B cell (primary cell): ENCODE measurements at regions not wholly inside any gene's neighbourhood (a gene's known extent, or its start where the extent isn't known, plus 50 kb on each side); places are given as distances from the start of the nearest gene placed in this dataset.

ENCODE experiments used
- ATAC-seq: fragments of 200-7000 bp; cut with Tn5 transposase; one replicate; pipeline ENCODE4 v1.10.0; 2021; ENCODE audit warnings: low read depth, mild to moderate bottlenecking, moderate number of reproducible peaks, moderate library complexity
- CTCF ChIA-PET: fragments of 350-600 bp; sonication (Branson Sonifier 250); formaldehyde crosslinking; loops from one replicate; lab custom pipeline; 2021; ENCODE audit warnings: antibody characterized with exemption, inconsistent platforms; lab: Charles Lee
- POLR2A ChIA-PET: fragments of 350-600 bp; sonication (Branson Sonifier 250); formaldehyde crosslinking; loops from one replicate; lab custom pipeline; 2021; ENCODE audit warnings: antibody characterized with exemption; lab: Charles Lee
- DNase-seq: peaks from one replicate; pipeline ENCODE4 v3.0.0; 2013
- H2AFZ ChIP-seq: 2 replicates; pipeline ENCODE4 v1.6.1; 2012; ENCODE audit warnings: mild to moderate bottlenecking, low read depth, low read length; ENCODE audit not compliant: insufficient read depth, poor library complexity, severe bottlenecking
- H3K27ac ChIP-seq, 2 donors: 1 replicate in 1 of 2; 2 replicates in 1 of 2; pipeline ENCODE4 v1.5.1; 2012 to 2013; ENCODE audit warnings: low read length in 2 of 2, mild to moderate bottlenecking in 2 of 2, moderate library complexity in 1 of 2
- H3K27me3 ChIP-seq, 4 experiments: fragments of 200-600 bp in 1 of 4; sonication (generic) in 1 of 4; replicated peaks in 1 of 4; 1 replicate in 2 of 4; 2 replicates in 2 of 4; pipeline versions ENCODE4 v1.6.1 to v1.7.0; 2013 to 2016; ENCODE audit warnings: low read length in 3 of 4, mild to moderate bottlenecking in 2 of 4, mixed read lengths in 1 of 4, moderate library complexity in 1 of 4; ENCODE audit not compliant: insufficient read depth in 4 of 4, control insufficient read depth in 3 of 4; ENCODE audit errors: control extremely low read depth in 1 of 4
- H3K36me3 ChIP-seq, 2 experiments: replicated peaks in 1 of 2; 1 replicate in 1 of 2; 2 replicates in 1 of 2; pipeline versions ENCODE4 v1.6.1 to v1.7.1; 2013; ENCODE audit warnings: low read length in 1 of 2; ENCODE audit not compliant: insufficient read depth in 2 of 2, control insufficient read depth in 1 of 2; ENCODE audit errors: control extremely low read depth in 1 of 2, extremely low read depth in 1 of 2
- H3K4me1 ChIP-seq, 2 donors: fragments of 200-600 bp in 1 of 2; sonication (generic) in 1 of 2; 1 replicate in 1 of 2; 2 replicates in 1 of 2; pipeline versions ENCODE4 v1.5.1 to v1.6.1; 2013 to 2017; ENCODE audit warnings: low read length in 2 of 2; ENCODE audit not compliant: control insufficient read depth in 2 of 2, insufficient read depth in 2 of 2
- H3K4me2 ChIP-seq: replicated peaks from 2 replicates; pipeline ENCODE3; 2012; ENCODE audit warnings: mild to moderate bottlenecking, low read depth, low read length; ENCODE audit not compliant: poor library complexity, severe bottlenecking
- H3K4me3 ChIP-seq, 5 experiments: fragments of 200-600 bp in 1 of 5; sonication (generic) in 1 of 5; 1 replicate in 3 of 5; 2 replicates in 2 of 5; pipeline versions ENCODE4 v1.5.1 to v1.7.0; 2011 to 2016; ENCODE audit warnings: low read length in 4 of 5, mild to moderate bottlenecking in 4 of 5, low read depth in 2 of 5, control low read depth in 1 of 5, moderate library complexity in 1 of 5; ENCODE audit not compliant: insufficient read depth in 1 of 5; ENCODE audit errors: control extremely low read depth in 1 of 5, extremely low read depth in 1 of 5
- H3K79me2 ChIP-seq: fragments of 200-600 bp; sonication (generic); one replicate; pipeline ENCODE4 v1.6.0; 2016; ENCODE audit warnings: low read length; ENCODE audit not compliant: control insufficient read depth, insufficient read depth
- H3K9ac ChIP-seq: fragments of 200-600 bp; sonication (generic); 2 replicates; pipeline ENCODE4 v1.6.1; 2017; ENCODE audit warnings: mild to moderate bottlenecking, low read length, moderate library complexity
- H3K9me3 ChIP-seq, 3 donors: one replicate each; pipeline versions ENCODE4 v1.6.1 to v1.7.1; 2013; ENCODE audit warnings: low read length in 2 of 3; ENCODE audit not compliant: control insufficient read depth in 2 of 3, insufficient read depth in 1 of 3; ENCODE audit errors: control extremely low read depth in 1 of 3
- H4K20me1 ChIP-seq: 2 replicates; pipeline ENCODE4 v1.6.0; 2012; ENCODE audit warnings: mild to moderate bottlenecking, low read length; ENCODE audit not compliant: insufficient read depth, control insufficient read depth, poor library complexity, severe bottlenecking
- H3K27ac Mint-ChIP-seq: one replicate; pipeline ENCODE4 v1.8.0; 2021; ENCODE audit warnings: mixed read lengths
- H3K27me3 Mint-ChIP-seq: one replicate; pipeline ENCODE4 v1.8.0; 2021; ENCODE audit warnings: mixed read lengths
- H3K4me1 Mint-ChIP-seq: one replicate; pipeline ENCODE4 v1.8.0; 2021; ENCODE audit warnings: mixed read lengths
- H3K4me3 Mint-ChIP-seq: one replicate; pipeline ENCODE4 v1.8.0; 2021; ENCODE audit warnings: mixed read lengths
- H3K9me3 Mint-ChIP-seq: one replicate; pipeline ENCODE4 v1.8.0; 2022; ENCODE audit warnings: mixed read lengths; ENCODE audit not compliant: insufficient read depth
- EZH2 ChIP-seq: IDR thresholded peaks from 2 replicates; pipeline ENCODE4 v1.6.1; 2012; ENCODE audit warnings: borderline replicate concordance, low read depth, mild to moderate bottlenecking, moderate library complexity, low read length; ENCODE audit not compliant: insufficient read depth, poor library complexity, severe bottlenecking
- WGBS: methylation state at CpG from one replicate; pipeline ENCODE4 v1.1.5; 2013; ENCODE audit warnings: missing lambda C conversion rate; ENCODE audit not compliant: insufficient coverage; 5-methylcytosine and 5-hydroxymethylcytosine counted together
- intact Hi-C: fragments of 100-400 bp; cut with micrococcal nuclease; formaldehyde crosslinking; loops from one replicate; pipeline ENCODE4 v1.10.0; 2022
- TF ChIP-seq, protein P1 (sequence below): fragments of 200-600 bp; IDR thresholded peaks from one replicate; pipeline ENCODE4 v1.8.0; 2022; ENCODE audit warnings: antibody characterized with exemption, mild to moderate bottlenecking

DNA sequence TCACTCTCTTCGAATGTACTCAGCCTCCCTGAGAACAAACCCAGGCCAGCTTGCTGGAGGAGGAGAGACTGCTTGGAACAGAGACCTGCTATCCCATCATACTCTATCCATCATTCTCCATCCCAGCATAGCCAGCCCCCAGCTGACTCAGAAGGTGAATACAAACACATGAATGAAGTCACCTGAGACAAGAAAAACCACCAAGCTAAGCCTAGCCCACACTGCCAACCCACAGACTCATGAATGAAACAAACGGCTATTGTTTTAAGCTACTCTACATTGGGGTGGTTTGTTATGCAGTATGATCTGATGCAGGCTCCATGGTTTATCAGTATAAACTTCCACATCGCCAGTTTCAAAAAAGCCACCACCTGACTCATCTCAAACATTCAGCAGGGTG is 395.6 kb downstream of the SETD4 start:
- POLR2A ChIA-PET: no interaction called here

GRCh38 chr21:35663856-35664606 is 396.3 kb downstream of the SETD4 start:
- no peaks in the 10 kb centered on the region for H4K20me1 ChIP-seq
- no peaks in the 10 kb centered on the region for H3K4me1 ChIP-seq
- no peak for TF ChIP-seq EZH2
- TF ChIP-seq, protein P1, sequence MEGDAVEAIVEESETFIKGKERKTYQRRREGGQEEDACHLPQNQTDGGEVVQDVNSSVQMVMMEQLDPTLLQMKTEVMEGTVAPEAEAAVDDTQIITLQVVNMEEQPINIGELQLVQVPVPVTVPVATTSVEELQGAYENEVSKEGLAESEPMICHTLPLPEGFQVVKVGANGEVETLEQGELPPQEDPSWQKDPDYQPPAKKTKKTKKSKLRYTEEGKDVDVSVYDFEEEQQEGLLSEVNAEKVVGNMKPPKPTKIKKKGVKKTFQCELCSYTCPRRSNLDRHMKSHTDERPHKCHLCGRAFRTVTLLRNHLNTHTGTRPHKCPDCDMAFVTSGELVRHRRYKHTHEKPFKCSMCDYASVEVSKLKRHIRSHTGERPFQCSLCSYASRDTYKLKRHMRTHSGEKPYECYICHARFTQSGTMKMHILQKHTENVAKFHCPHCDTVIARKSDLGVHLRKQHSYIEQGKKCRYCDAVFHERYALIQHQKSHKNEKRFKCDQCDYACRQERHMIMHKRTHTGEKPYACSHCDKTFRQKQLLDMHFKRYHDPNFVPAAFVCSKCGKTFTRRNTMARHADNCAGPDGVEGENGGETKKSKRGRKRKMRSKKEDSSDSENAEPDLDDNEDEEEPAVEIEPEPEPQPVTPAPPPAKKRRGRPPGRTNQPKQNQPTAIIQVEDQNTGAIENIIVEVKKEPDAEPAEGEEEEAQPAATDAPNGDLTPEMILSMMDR: no peak
- H3K4me2 ChIP-seq: no peak overlapping the region
- no peak for ATAC-seq
- no peak overlapping the region for H3K9ac ChIP-seq
- no peak overlapping the region for H3K4me3 ChIP-seq
- peaks cover 13% of the 10 kb centered on the region for H3K27me3 Mint-ChIP-seq
- H2AFZ ChIP-seq: no peak overlapping the region
- H3K27ac ChIP-seq: no peak overlapping the region
- no peak overlapping the region for H3K4me3 Mint-ChIP-seq
- 91% methylated on average over 3 of the region's 4 CpGs for WGBS
- ChIA-PET CTCF (no interaction called here), POLR2A (no interaction called here)
- no peaks in the 10 kb centered on the region for H3K27me3 ChIP-seq
- no peaks in the 10 kb centered on the region for H3K79me2 ChIP-seq
- no peaks in the 10 kb centered on the region for H3K4me1 Mint-ChIP-seq
- intact Hi-C loops: no loop called here
- no peaks in the 10 kb centered on the region for H3K9me3 Mint-ChIP-seq
- H3K9me3 ChIP-seq: peaks cover 0 to 1% (median 0%) of the 10 kb centered on the region in 3 donors
- DNase-seq: no peak
- H3K27ac Mint-ChIP-seq: no peak overlapping the region
- no peaks in the 10 kb centered on the region for H3K36me3 ChIP-seq

More for the DNA sequence above, 395.6 kb downstream of the SETD4 start:
- intact Hi-C loops: no loop called here
- CTCF ChIA-PET: no interaction called here
- WGBS: 50% methylated on average over 1 of the region's 3 CpGs
- Histone ChIP-seq H2AFZ (no peak overlapping the region), H3K4me2 (no peak overlapping the region), H4K20me1 (no peaks in the 10 kb centered on the region), H3K79me2 (no peaks in the 10 kb centered on the region), H3K27ac (no peak overlapping the region), H3K9me3 (peaks cover 0 to 1% (median 0%) of the 10 kb centered on the region in 3 donors), H3K4me3 (no peak overlapping the region), H3K9ac (no peak overlapping the region), H3K4me1 (no peaks in the 10 kb centered on the region), H3K27me3 (no peaks in the 10 kb centered on the region), H3K36me3 (no peaks in the 10 kb centered on the region)
- TF ChIP-seq EZH2: no peak
- TF ChIP-seq, protein P1: no peak
- DNase-seq (no peak), ATAC-seq (no peak)
- H3K27ac Mint-ChIP-seq: no peak overlapping the region
- H3K4me3 Mint-ChIP-seq: no peak overlapping the region
- no peaks in the 10 kb centered on the region for H3K4me1 Mint-ChIP-seq
- no peaks in the 10 kb centered on the region for H3K9me3 Mint-ChIP-seq
- peaks cover 13% of the 10 kb centered on the region for H3K27me3 Mint-ChIP-seq
